HG03108 (cell line): ENCODE measurements at regions not wholly inside any gene's neighbourhood (a gene's known extent, or its start where the extent isn't known, plus 50 kb on each side); places are given as distances from the start of the nearest gene placed in this dataset.
"Not testable (repeated sequence)": the region's sequence is repeated elsewhere in the genome, so short reads cannot be mapped to it uniquely, and the experiment has no call there.

ENCODE experiments used
- ATAC-seq: cut with Tn5 transposase; IDR thresholded peaks from one replicate; pipeline ENCODE4 v1.9.1; 2021; ENCODE audit warnings: moderate library complexity; ENCODE audit not compliant: unreplicated experiment

- no peak for ATAC-seq
These were observed 222.4 kb upstream of the MYLIP start for GRCh38 chr6:15906420-15907016.

- no peak for ATAC-seq
These were observed 223.1 kb upstream of the MYLIP start for GRCh38 chr6:15905488-15906419.

- no peak for ATAC-seq
These were observed 224.1 kb upstream of the MYLIP start for GRCh38 chr6:15904651-15905376.

- peak; percentile 79 for ATAC-seq
These were observed 227.5 kb upstream of the MYLIP start for GRCh38 chr6:15901141-15902115.

- no peak for ATAC-seq
These were observed 230.2 kb upstream of the MYLIP start for GRCh38 chr6:15898693-15899092.

GRCh38 chr6:15897063-15897876 is 231.6 kb upstream of the MYLIP start:
- ATAC-seq: no peak

- ATAC-seq: no peak
These were observed 232.3 kb upstream of the DTNBP1 start for GRCh38 chr6:15894973-15895725.

GRCh38 chr6:15893556-15894253 is 230.9 kb upstream of the DTNBP1 start:
- ATAC-seq: no peak

GRCh38 chr6:15892369-15892768 is 229.5 kb upstream of the DTNBP1 start:
- no peak for ATAC-seq

GRCh38 chr6:15888798-15889772 is 226.3 kb upstream of the DTNBP1 start:
- no peak for ATAC-seq

- peak; percentile 66 for ATAC-seq
These were observed 224.9 kb upstream of the DTNBP1 start for GRCh38 chr6:15887491-15888461.

GRCh38 chr6:15885624-15886023 is 222.8 kb upstream of the DTNBP1 start:
- ATAC-seq: no peak

- not testable (repeated sequence) for ATAC-seq
These were observed 220.8 kb upstream of the DTNBP1 start for GRCh38 chr6:15883593-15883992.

GRCh38 chr6:15882915-15883314 is 220.1 kb upstream of the DTNBP1 start:
- no peak for ATAC-seq

GRCh38 chr6:15882345-15882744 is 219.5 kb upstream of the DTNBP1 start:
- no peak for ATAC-seq

GRCh38 chr6:15881150-15881549 is 218.3 kb upstream of the DTNBP1 start:
- ATAC-seq: no peak
